WERI-Rb-1 (cell line): ENCODE measurements at regions not wholly inside any gene's neighbourhood (a gene's known extent, or its start where the extent isn't known, plus 50 kb on each side); places are given as distances from the start of the nearest gene placed in this dataset.
A peak's percentile ranks its signal among the peaks of the same experiment; 100 is the strongest.

ENCODE experiments used
- DNase-seq: peaks from one replicate; pipeline ENCODE4 v3.0.0-alpha.2; 2020
- H3K27ac ChIP-seq: fragments of 250-450 bp; sonication (Bioruptor Pico); 2 replicates; pipeline ENCODE4 v1.5.1; 2020; ENCODE audit warnings: mild to moderate bottlenecking, moderate library complexity
- H3K27me3 ChIP-seq: fragments of 250-450 bp; sonication (Bioruptor Pico); 2 replicates; pipeline ENCODE4 v1.5.1; 2021; ENCODE audit warnings: mild to moderate bottlenecking, low read depth, moderate library complexity; ENCODE audit not compliant: insufficient read depth, severe bottlenecking
- H3K36me3 ChIP-seq: fragments of 250-450 bp; sonication (Bioruptor Pico); 2 replicates; pipeline ENCODE4 v1.5.1; 2020; ENCODE audit warnings: mild to moderate bottlenecking, moderate library complexity
- H3K4me3 ChIP-seq: 2 replicates; pipeline ENCODE4 v1.5.1; 2011; ENCODE audit warnings: low read depth, mild to moderate bottlenecking, control low read depth, low read length
- H3K9me3 ChIP-seq: fragments of 250-450 bp; sonication (Bioruptor Pico); 2 replicates; pipeline ENCODE4 v1.5.1; 2021; ENCODE audit warnings: mild to moderate bottlenecking, moderate library complexity; ENCODE audit not compliant: severe bottlenecking
- TF ChIP-seq, protein P1 (sequence below): IDR thresholded peaks from 2 replicates; pipeline ENCODE4 v1.5.1; 2011; ENCODE audit warnings: low read depth, mild to moderate bottlenecking, control low read depth, inconsistent platforms, low read length

DNA sequence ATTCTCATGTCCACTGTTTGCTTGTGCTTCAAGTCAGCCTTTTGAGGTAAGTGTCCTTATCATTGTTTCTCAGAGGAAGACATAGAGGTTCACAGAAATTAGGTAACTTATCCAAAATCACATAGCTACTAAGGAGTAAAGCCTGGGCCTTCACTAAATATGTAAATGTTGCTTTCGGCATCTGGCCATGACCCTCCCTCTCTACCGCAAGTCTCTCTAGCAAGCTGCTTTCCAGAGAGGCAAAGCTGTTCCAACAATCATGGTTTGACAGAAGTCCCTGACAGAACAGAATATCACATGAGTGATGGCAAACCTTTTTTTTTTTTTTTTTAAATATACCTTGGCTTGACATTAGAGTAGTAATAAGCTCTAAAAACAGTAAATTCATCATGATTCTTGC is 94.5 kb upstream of the F3 start:
- DNase-seq: no peak
- Histone ChIP-seq H3K9me3 (no peaks in the 10 kb centered on the region), H3K27ac (no peak overlapping the region), H3K36me3 (no peaks in the 10 kb centered on the region), H3K27me3 (no peaks in the 10 kb centered on the region), H3K4me3 (no peak overlapping the region)
- TF ChIP-seq, protein P1, sequence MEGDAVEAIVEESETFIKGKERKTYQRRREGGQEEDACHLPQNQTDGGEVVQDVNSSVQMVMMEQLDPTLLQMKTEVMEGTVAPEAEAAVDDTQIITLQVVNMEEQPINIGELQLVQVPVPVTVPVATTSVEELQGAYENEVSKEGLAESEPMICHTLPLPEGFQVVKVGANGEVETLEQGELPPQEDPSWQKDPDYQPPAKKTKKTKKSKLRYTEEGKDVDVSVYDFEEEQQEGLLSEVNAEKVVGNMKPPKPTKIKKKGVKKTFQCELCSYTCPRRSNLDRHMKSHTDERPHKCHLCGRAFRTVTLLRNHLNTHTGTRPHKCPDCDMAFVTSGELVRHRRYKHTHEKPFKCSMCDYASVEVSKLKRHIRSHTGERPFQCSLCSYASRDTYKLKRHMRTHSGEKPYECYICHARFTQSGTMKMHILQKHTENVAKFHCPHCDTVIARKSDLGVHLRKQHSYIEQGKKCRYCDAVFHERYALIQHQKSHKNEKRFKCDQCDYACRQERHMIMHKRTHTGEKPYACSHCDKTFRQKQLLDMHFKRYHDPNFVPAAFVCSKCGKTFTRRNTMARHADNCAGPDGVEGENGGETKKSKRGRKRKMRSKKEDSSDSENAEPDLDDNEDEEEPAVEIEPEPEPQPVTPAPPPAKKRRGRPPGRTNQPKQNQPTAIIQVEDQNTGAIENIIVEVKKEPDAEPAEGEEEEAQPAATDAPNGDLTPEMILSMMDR: no peak

DNA sequence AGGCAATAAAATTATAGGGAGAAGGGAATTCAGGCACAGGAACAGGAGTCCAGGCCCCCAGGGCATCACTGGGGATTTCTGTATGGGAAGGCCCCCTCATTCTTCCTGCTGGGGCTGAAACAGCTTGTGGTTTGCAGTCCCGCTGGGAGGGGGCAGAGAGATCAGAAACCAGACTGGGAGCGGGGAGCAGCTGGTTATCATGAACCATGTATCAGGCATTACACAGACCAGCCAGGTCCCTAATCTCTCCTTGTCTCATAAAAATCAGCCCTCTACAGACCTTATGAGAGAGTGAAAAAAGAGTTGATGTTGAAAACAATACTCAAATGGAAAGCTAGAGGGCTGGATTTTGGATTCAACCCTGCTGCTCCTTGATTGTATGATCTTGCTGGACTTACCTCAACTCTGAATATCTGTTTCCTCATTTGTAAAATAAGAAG is 93.4 kb upstream of the F3 start:
- Histone ChIP-seq H3K4me3 (no peak overlapping the region), H3K36me3 (no peaks in the 10 kb centered on the region), H3K9me3 (no peaks in the 10 kb centered on the region), H3K27me3 (no peaks in the 10 kb centered on the region), H3K27ac (no peak overlapping the region)
- DNase-seq: peak; percentile 64
- TF ChIP-seq, protein P1: no peak

DNA sequence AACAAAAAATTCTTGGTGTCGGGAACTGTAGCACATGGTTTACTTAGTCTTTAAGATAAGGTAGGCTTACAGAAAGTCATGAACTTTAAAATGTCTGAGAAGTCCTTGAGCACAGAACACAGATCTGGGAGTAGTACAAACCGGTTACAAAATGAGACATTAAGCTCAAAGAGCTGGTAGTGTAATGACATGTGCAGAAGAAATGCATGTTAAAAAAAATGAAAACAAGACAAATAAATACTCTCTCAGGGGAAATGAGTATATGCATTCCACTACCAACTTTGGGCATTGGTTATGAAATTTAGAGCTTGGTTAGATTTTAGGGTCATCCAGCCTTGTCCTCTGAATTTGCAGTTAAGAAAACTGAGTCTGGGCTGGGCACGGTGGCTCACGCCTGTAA is 91.5 kb upstream of the F3 start:
- no peaks in the 10 kb centered on the region for H3K9me3 ChIP-seq
- DNase-seq: no peak
- no peaks in the 10 kb centered on the region for H3K27me3 ChIP-seq
- no peak overlapping the region for H3K27ac ChIP-seq
- TF ChIP-seq, protein P1: no peak
- no peaks in the 10 kb centered on the region for H3K36me3 ChIP-seq
- H3K4me3 ChIP-seq: no peak overlapping the region

DNA sequence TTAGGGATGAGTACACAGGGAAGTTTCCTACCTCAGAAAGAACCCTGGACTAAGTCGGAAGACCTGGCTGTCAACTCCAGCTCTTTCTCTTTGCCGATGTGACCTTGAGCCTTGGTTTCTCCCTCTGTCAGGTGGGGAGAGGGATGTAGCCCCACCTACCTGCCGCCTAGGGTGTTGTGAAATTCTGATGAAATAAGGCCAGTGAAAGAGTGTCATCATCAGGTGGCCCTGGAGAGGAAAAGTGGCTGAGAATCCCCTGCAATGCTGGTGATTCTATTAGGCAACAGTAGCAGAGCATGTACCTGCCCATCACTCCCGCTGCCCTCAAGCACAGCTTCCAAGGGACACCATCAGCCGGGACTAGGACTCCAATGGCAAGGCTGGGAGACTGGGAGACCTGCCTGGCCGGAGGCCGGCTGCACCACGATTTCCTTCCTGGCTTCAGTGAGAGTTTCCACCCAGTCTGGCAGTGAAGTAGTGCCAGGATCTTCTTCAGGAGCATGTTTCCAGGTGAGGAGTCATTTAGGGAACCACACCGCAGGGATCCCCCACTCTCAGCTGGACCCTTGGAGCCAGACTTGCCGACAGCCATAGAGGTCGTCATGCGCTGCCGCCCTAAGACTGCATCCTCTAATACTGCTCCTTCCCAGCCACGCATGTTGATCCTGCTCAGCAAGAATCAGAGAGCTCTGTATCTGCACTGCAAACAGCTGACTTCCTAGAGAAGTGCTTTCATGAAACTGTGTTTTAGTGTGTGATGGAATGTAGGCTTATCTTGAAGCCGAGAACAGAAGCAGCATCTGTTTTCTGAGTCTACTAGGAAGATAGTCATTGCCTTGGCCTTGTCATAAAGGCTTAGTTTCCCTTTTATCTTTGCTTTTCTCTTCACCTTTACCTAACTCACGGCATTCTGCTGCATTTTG is 88.0 kb upstream of the F3 start:
- Histone ChIP-seq H3K36me3 (no peaks in the 10 kb centered on the region), H3K27me3 (no peaks in the 10 kb centered on the region), H3K9me3 (no peaks in the 10 kb centered on the region), H3K4me3 (no peak overlapping the region), H3K27ac (no peak overlapping the region)
- TF ChIP-seq, protein P1: no peak
- no peak for DNase-seq

DNA sequence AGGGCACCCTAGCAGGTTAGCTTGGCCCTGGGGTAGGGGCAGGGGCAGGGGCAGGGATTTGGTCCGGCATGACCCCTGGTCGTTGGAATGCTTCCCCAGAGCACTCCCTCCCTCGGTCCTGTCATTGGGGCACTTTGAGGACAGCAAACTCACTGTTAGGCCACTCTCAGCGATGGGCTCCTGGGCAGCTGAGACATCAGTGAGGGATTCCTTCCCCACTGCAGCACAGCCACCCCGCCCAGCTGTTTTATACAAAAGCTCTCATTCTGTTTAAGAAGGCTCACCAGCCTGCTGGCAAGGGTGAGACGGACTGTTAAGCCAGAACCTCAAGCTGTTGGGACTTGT is 86.9 kb upstream of the F3 start:
- Histone ChIP-seq H3K36me3 (no peaks in the 10 kb centered on the region), H3K27me3 (no peaks in the 10 kb centered on the region), H3K27ac (no peak overlapping the region), H3K9me3 (no peaks in the 10 kb centered on the region), H3K4me3 (no peak overlapping the region)
- TF ChIP-seq, protein P1: no peak
- DNase-seq: no peak
